CD14-positive monocyte (primary cell): ENCODE measurements at regions not wholly inside any gene's neighbourhood (a gene's known extent, or its start where the extent isn't known, plus 50 kb on each side); places are given as distances from the start of the nearest gene placed in this dataset.

Experiments
- DNase-seq, 3 donors: peaks; one replicate each; pipeline ENCODE4 v3.0.0-alpha.2; 2011 to 2022
- H2AFZ ChIP-seq: 2 replicates; pipeline ENCODE4 v1.6.0; 2012; ENCODE audit warnings: mild to moderate bottlenecking, low read depth, low read length, inconsistent platforms; ENCODE audit not compliant: insufficient read depth, poor library complexity, severe bottlenecking
- H3K27ac ChIP-seq, 2 donors: 1 replicate in 1 of 2; 2 replicates in 1 of 2; pipeline ENCODE4 v1.5.1; 2012 to 2013; ENCODE audit warnings: low read length in 2 of 2, control low read depth in 1 of 2, inconsistent platforms in 1 of 2, low read depth in 1 of 2, mild to moderate bottlenecking in 1 of 2
- H3K27me3 ChIP-seq, 2 donors: one replicate each; pipeline versions ENCODE4 v1.6.0 to v1.6.1; 2011 to 2013; ENCODE audit warnings: low read length in 2 of 2; ENCODE audit not compliant: control insufficient read depth in 2 of 2, insufficient read depth in 2 of 2
- H3K36me3 ChIP-seq, 2 donors: replicated peaks in 1 of 2; 1 replicate in 1 of 2; 2 replicates in 1 of 2; pipeline versions ENCODE4 v1.5.1 to v1.6.1; 2012 to 2013; ENCODE audit warnings: low read length in 2 of 2, control low read depth in 1 of 2, inconsistent platforms in 1 of 2, mild to moderate bottlenecking in 1 of 2; ENCODE audit not compliant: insufficient read depth in 2 of 2, control insufficient read depth in 1 of 2
- H3K4me1 ChIP-seq, 2 donors: 1 replicate in 1 of 2; 2 replicates in 1 of 2; pipeline versions ENCODE4 v1.5.1 to v1.6.1; 2012 to 2013; ENCODE audit warnings: low read length in 2 of 2, control low read depth in 1 of 2, inconsistent platforms in 1 of 2, mild to moderate bottlenecking in 1 of 2, moderate library complexity in 1 of 2; ENCODE audit not compliant: insufficient read depth in 2 of 2, control insufficient read depth in 1 of 2
- H3K4me2 ChIP-seq: replicated peaks from 2 replicates; pipeline ENCODE3; 2012; ENCODE audit warnings: low read length, moderate library complexity, mild to moderate bottlenecking; ENCODE audit not compliant: poor library complexity, severe bottlenecking; ENCODE audit errors: extremely low read depth
- H3K4me3 ChIP-seq, 3 experiments: fragments of 200-600 bp in 1 of 3; sonication (generic) in 1 of 3; replicated peaks in 1 of 3; 1 replicate in 2 of 3; 2 replicates in 1 of 3; pipeline ENCODE4 v1.5.1; 2011 to 2013; ENCODE audit warnings: low read length in 3 of 3, mild to moderate bottlenecking in 3 of 3, control low read depth in 2 of 3, low read depth in 2 of 3, inconsistent platforms in 1 of 3, moderate library complexity in 1 of 3
- H3K79me2 ChIP-seq: 2 replicates; pipeline ENCODE4 v1.6.0; 2012; ENCODE audit warnings: mild to moderate bottlenecking, control low read depth, inconsistent platforms, low read length, moderate library complexity; ENCODE audit not compliant: insufficient read depth
- H3K9ac ChIP-seq: 2 replicates; pipeline ENCODE4 v1.6.0; 2017; ENCODE audit warnings: low read length, mild to moderate bottlenecking; ENCODE audit not compliant: insufficient read depth, poor library complexity, severe bottlenecking
- H3K9me3 ChIP-seq, 2 donors: replicated peaks in 1 of 2; 1 replicate in 1 of 2; 2 replicates in 1 of 2; pipeline versions ENCODE4 v1.5.1 to v1.6.1; 2012 to 2013; ENCODE audit warnings: low read length in 2 of 2, control low read depth in 1 of 2; ENCODE audit not compliant: control insufficient read depth in 1 of 2, insufficient read depth in 1 of 2
- H4K20me1 ChIP-seq: 2 replicates; pipeline ENCODE4 v1.6.0; 2012; ENCODE audit warnings: mild to moderate bottlenecking, low read length, control low read depth, moderate library complexity; ENCODE audit not compliant: insufficient read depth
- H3K27ac Mint-ChIP-seq, 7 donors: one replicate each; pipeline ENCODE4 v1.8.0; 2020; ENCODE audit warnings: mild to moderate bottlenecking in 7 of 7, mixed read lengths in 7 of 7, moderate library complexity in 6 of 7, inconsistent platforms in 2 of 7
- H3K27me3 Mint-ChIP-seq, 3 donors: one replicate each; pipeline ENCODE4 v1.8.0; 2021 to 2022; ENCODE audit warnings: low read depth in 3 of 3, mild to moderate bottlenecking in 3 of 3, mixed read lengths in 3 of 3, moderate library complexity in 3 of 3, inconsistent platforms in 1 of 3
- H3K36me3 Mint-ChIP-seq, 2 donors: one replicate each; pipeline ENCODE4 v1.8.0; 2020; ENCODE audit warnings: mixed read lengths in 2 of 2, inconsistent platforms in 1 of 2, mild to moderate bottlenecking in 1 of 2
- H3K4me1 Mint-ChIP-seq: one replicate; pipeline ENCODE4 v1.8.0; 2020; ENCODE audit warnings: mild to moderate bottlenecking, mixed read lengths
- H3K4me3 Mint-ChIP-seq, 2 donors: one replicate each; pipeline ENCODE4 v1.8.0; 2020; ENCODE audit warnings: mild to moderate bottlenecking in 2 of 2, mixed read lengths in 2 of 2, moderate library complexity in 1 of 2
- H3K9me3 Mint-ChIP-seq, 7 donors: one replicate each; pipeline ENCODE4 v1.8.0; 2020 to 2022; ENCODE audit warnings: mixed read lengths in 7 of 7, mild to moderate bottlenecking in 6 of 7, moderate library complexity in 6 of 7, inconsistent platforms in 2 of 7
- CTCF ChIP-seq: fragments of 200-600 bp; IDR thresholded peaks from one replicate; pipeline ENCODE4 v1.8.0; 2022; ENCODE audit warnings: antibody characterized with exemption, mild to moderate bottlenecking
- WGBS: methylation state at CpG from one replicate; pipeline ENCODE4 v1.1.5; 2013; ENCODE audit warnings: missing lambda C conversion rate; ENCODE audit not compliant: insufficient coverage; 5-methylcytosine and 5-hydroxymethylcytosine counted together
- intact Hi-C, 2 donors: fragments of 100-400 bp; cut with micrococcal nuclease; formaldehyde crosslinking; loops; one replicate each; pipeline versions ENCODE4 v1.15.0 to v1.15.1; 2023

- 43% methylated on average over 1 of the region's 2 CpGs for WGBS
- Mint-ChIP-seq H3K27me3 (peaks cover 0 to 2% (median 2%) of the 10 kb centered on the region in 3 donors), H3K27ac (no peak overlapping the region), H3K4me3 (no peak overlapping the region), H3K36me3 (peaks cover 11 to 23% of the 10 kb centered on the region in 2 donors), H3K9me3 (peaks cover 0 to 3% (median 0%) of the 10 kb centered on the region in 7 donors), H3K4me1 (peaks cover 30% of the 10 kb centered on the region)
- Histone ChIP-seq H3K36me3 (peaks cover 0 to 5% of the 10 kb centered on the region in 2 donors), H3K4me3 (no peak overlapping the region), H3K9me3 (no peaks in the 10 kb centered on the region), H3K27me3 (no peaks in the 10 kb centered on the region), H3K9ac (no peak overlapping the region), H3K27ac (no peak overlapping the region), H3K79me2 (no peaks in the 10 kb centered on the region), H4K20me1 (no peaks in the 10 kb centered on the region), H3K4me1 (peaks cover 10 to 20% of the 10 kb centered on the region in 2 donors), H2AFZ (no peak overlapping the region), H3K4me2 (no peak overlapping the region)
- intact Hi-C loops, result no loop called here
- no peak for DNase-seq
- TF ChIP-seq CTCF, result no peak
Observed at GRCh38 chr18:23356915-23357601, 96.0 kb upstream of the RIOK3 start.

- intact Hi-C loops, result loop anchor here in 1 of 2 donors (1.0 kb wide), 1 partner anchor 227 kb away; no protein-coding TSS in a partner anchor
- no peaks in the 10 kb centered on the region for H3K27me3 ChIP-seq
- no peaks in the 10 kb centered on the region for H3K79me2 ChIP-seq
- peak overlapping the region; percentile 30 for H3K9ac ChIP-seq
- H3K4me1 ChIP-seq, result peaks cover 10 to 20% of the 10 kb centered on the region in 2 donors
- no peak overlapping the region for H3K27ac ChIP-seq
- peaks cover 0 to 5% of the 10 kb centered on the region in 2 donors for H3K36me3 ChIP-seq
- H3K4me1 Mint-ChIP-seq, result peaks cover 30% of the 10 kb centered on the region
- 67% methylated on average over 3 of the region's 13 CpGs for WGBS
- no peaks in the 10 kb centered on the region for H4K20me1 ChIP-seq
- H3K36me3 Mint-ChIP-seq, result peaks cover 8 to 15% of the 10 kb centered on the region in 2 donors
- peaks cover 0 to 3% (median 0%) of the 10 kb centered on the region in 7 donors for H3K9me3 Mint-ChIP-seq
- peak overlapping the region; percentile 20 to 83 for H3K4me3 Mint-ChIP-seq
- DNase-seq, result peak in 1 of 3 donors; percentile 7
- H3K4me3 ChIP-seq, result peak overlapping the region in 1 of 3 experiments; percentile 32
- H3K4me2 ChIP-seq, result peak overlapping the region; percentile 39
- TF ChIP-seq CTCF, result no peak
- no peak overlapping the region for H2AFZ ChIP-seq
- no peaks in the 10 kb centered on the region for H3K9me3 ChIP-seq
- H3K27me3 Mint-ChIP-seq, result peaks cover 0 to 2% (median 0%) of the 10 kb centered on the region in 3 donors
- H3K27ac Mint-ChIP-seq, result peak overlapping the region in 3 of 7 donors; percentile 8 to 74 (median 63)
Observed at GRCh38 chr18:23357996-23358594, 95.0 kb upstream of the RIOK3 start.
